ENCODE measurements at regions not wholly inside any gene's neighbourhood (a gene's known extent, or its start where the extent isn't known, plus 50 kb on each side); places are given as distances from the start of the nearest gene placed in this dataset.

DNA sequence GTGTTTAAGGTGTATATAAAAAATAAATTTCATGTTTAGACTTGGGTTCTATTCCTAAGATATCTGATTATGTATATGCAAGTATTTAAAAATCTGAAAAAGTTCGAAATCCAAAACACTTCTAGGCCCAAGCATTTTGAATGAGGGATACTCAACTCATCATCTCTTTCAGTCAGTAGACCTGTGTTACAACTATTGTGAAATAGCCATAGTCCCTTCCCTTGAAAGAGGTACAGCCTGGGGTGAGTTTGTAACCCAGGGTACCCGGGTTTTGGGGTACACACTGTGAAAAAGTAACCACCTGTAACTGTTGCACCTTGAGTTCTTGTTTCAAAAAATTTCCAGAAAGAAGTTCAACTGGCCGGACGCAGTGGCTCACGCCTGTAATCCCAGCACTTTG lies 76.6 kb upstream of the DOK5 start:
- Histone ChIP-seq H3K27me3 (ENCODE audit: insufficient read depth in 3 of 3, low read length in 2 of 3) (no peaks in the 10 kb centered on the region), H3K4me3 (no peak overlapping the region), H3K36me3 (ENCODE audit: insufficient read depth in 1 of 2, low read depth in 1 of 2) (no peaks in the 10 kb centered on the region), H3K27ac (no peak overlapping the region), H3K9me3 (no peaks in the 10 kb centered on the region), H3K4me1 (no peaks in the 10 kb centered on the region)
- TF ChIP-seq, protein P1, sequence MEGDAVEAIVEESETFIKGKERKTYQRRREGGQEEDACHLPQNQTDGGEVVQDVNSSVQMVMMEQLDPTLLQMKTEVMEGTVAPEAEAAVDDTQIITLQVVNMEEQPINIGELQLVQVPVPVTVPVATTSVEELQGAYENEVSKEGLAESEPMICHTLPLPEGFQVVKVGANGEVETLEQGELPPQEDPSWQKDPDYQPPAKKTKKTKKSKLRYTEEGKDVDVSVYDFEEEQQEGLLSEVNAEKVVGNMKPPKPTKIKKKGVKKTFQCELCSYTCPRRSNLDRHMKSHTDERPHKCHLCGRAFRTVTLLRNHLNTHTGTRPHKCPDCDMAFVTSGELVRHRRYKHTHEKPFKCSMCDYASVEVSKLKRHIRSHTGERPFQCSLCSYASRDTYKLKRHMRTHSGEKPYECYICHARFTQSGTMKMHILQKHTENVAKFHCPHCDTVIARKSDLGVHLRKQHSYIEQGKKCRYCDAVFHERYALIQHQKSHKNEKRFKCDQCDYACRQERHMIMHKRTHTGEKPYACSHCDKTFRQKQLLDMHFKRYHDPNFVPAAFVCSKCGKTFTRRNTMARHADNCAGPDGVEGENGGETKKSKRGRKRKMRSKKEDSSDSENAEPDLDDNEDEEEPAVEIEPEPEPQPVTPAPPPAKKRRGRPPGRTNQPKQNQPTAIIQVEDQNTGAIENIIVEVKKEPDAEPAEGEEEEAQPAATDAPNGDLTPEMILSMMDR (IDR thresholded peaks at IDR 0.05) = no peak
- intact Hi-C loops (cut with DNase I) = no loop called here
- DNase-seq (no peak), ATAC-seq (no peak)
- 91 to 94% (median 93%) methylated on average over 5 of the region's 5 CpGs for whole genome bisulfite sequencing, 3 donors

DNA sequence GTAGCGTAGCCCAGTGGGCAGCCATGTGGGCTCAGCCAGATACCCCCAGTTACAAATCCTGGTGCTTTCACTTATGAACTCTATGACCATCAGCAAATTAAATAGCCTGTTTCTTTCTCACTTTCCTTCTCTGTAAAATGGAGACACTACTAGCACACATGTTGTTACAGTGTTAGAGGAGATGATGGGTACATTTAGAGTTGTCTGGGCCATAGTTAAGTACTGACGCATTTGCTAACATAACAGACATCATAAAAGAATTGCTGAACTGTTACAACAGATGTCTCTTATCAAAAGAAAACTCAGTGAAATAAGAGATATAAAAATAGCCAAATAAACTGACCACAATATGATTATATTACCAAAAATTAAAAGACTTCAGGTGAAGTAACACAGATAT lies 69.9 kb upstream of the DOK5 start:
- TF ChIP-seq, protein P1 (IDR thresholded peaks at IDR 0.05) = no peak
- H3K27ac ChIP-seq = no peak overlapping the region
- H3K9me3 ChIP-seq = no peaks in the 10 kb centered on the region
- no peaks in the 10 kb centered on the region for H3K27me3 ChIP-seq (ENCODE audit: insufficient read depth in 3 of 3, low read length in 2 of 3)
- no peak for DNase-seq
- intact Hi-C loops (cut with DNase I) = no loop called here
- no peaks in the 10 kb centered on the region for H3K4me1 ChIP-seq
- no peaks in the 10 kb centered on the region for H3K36me3 ChIP-seq (ENCODE audit: insufficient read depth in 1 of 2, low read depth in 1 of 2)
- H3K4me3 ChIP-seq = no peak overlapping the region
- 93 to 94% (median 94%) methylated on average over 2 of the region's 2 CpGs for WGBS, 3 donors
- ATAC-seq = no peak

DNA sequence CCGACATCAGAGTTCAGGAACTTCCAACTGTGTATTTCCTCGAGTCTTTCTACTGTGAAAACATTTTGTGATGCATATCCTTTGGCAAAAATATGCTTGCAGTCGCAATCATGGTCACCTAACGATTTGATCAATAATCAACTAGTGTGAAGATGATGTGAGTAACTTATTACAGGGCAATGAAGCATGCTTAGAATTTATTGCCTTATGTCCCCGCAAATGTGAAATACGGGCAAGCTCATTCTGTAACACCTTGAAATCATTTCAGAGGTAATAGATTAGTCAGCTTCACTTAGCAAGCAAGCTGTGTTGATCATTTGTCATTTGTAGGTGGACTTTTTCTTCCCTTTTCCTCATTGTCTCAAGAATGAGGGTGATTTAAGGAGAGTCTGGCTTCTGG lies 67.9 kb upstream of the DOK5 start:
- Histone ChIP-seq H3K36me3 (ENCODE audit: insufficient read depth in 1 of 2, low read depth in 1 of 2) (no peaks in the 10 kb centered on the region), H3K4me1 (no peaks in the 10 kb centered on the region), H3K4me3 (no peak overlapping the region), H3K27ac (no peak overlapping the region), H3K9me3 (no peaks in the 10 kb centered on the region), H3K27me3 (ENCODE audit: insufficient read depth in 3 of 3, low read length in 2 of 3) (no peaks in the 10 kb centered on the region)
- intact Hi-C loops (cut with DNase I) = no loop called here
- TF ChIP-seq, protein P1 (IDR thresholded peaks at IDR 0.05) = no peak
- no peak for DNase-seq
- no peak for ATAC-seq
- WGBS, 3 donors = 76 to 80% (median 80%) methylated on average over 6 of the region's 6 CpGs

DNA sequence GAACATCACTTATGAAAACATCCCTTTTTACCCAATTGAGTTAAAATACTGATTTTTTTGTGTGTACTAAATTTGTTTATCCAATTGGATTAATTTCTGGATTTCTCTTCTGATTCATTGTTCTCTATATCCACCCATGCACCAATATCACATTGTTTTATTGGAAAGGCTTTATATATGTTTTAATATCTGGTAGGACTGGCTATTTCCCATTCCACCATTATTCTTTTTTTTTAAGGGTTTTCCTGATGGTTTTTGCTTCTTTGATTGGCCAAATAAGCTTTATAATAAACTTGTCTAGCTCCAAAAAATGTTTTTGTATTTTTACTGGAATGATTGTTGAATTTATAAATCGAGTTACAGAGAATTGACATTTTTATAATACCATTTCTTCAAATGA lies 59.4 kb upstream of the DOK5 start:
- TF ChIP-seq, protein P1 (IDR thresholded peaks at IDR 0.05) = no peak
- intact Hi-C loops (cut with DNase I) = no loop called here
- WGBS, 3 donors = 65 to 81% (median 72%) methylated on average over 1 of the region's 1 CpG
- ATAC-seq (no peak), DNase-seq (no peak)
- no peak overlapping the region for H3K27ac ChIP-seq
- H3K36me3 ChIP-seq (ENCODE audit: insufficient read depth in 1 of 2, low read depth in 1 of 2) = no peaks in the 10 kb centered on the region
- H3K4me3 ChIP-seq = no peak overlapping the region
- H3K4me1 ChIP-seq = no peaks in the 10 kb centered on the region
- H3K27me3 ChIP-seq (ENCODE audit: insufficient read depth in 3 of 3, low read length in 2 of 3) = peaks cover 0 to 2% (median 0%) of the 10 kb centered on the region in 3 donors
- no peaks in the 10 kb centered on the region for H3K9me3 ChIP-seq

DNA sequence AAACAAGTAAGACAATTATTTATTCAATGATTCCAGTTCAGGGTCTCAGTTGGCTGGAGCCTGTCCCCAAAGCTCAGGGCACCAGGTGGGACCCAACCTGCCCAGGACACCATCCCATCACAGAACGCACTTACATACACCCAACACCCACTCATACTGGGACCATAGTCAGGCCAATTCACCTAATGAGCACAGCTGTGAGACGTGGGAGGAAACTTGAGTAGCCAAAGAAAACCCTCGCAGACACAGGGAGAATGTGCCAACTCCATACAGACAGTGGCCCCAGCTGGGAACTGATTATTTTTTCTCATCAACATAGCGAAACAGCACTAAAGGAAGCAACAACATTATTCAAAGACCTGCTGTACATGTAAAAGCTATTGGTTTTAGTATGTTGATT lies 58.6 kb upstream of the DOK5 start:
- DNase-seq (no peak), ATAC-seq (no peak)
- H3K36me3 ChIP-seq (ENCODE audit: insufficient read depth in 1 of 2, low read depth in 1 of 2) = no peaks in the 10 kb centered on the region
- WGBS, 3 donors = 21 to 33% (median 23%) methylated on average over 4 of the region's 4 CpGs
- peaks cover 0 to 2% (median 0%) of the 10 kb centered on the region in 3 donors for H3K27me3 ChIP-seq (ENCODE audit: insufficient read depth in 3 of 3, low read length in 2 of 3)
- H3K27ac ChIP-seq = no peak overlapping the region
- no peak overlapping the region for H3K4me3 ChIP-seq
- no peaks in the 10 kb centered on the region for H3K9me3 ChIP-seq
- intact Hi-C loops (cut with DNase I) = no loop called here
- TF ChIP-seq, protein P1 (IDR thresholded peaks at IDR 0.05) = no peak
- H3K4me1 ChIP-seq = no peaks in the 10 kb centered on the region

Measured in psoas muscle (tissue), 7 donors.